A673 (cell line): ENCODE measurements at regions not wholly inside any gene's neighbourhood (a gene's known extent, or its start where the extent isn't known, plus 50 kb on each side); places are given as distances from the start of the nearest gene placed in this dataset.

Experiments used
- CTCF ChIP-seq: fragments of 300-800, 200-600 bp; sonication (generic); conservative IDR thresholded peaks from 2 replicates; pipeline ENCODE4 v1.5.1; 2017; ENCODE audit warnings: low read depth, mild to moderate bottlenecking, antibody characterized with exemption, low read length, moderate library complexity, mixed read lengths
- EZH2 ChIP-seq: fragments of 200-600 bp; sonication (generic); IDR thresholded peaks from 2 replicates; pipeline ENCODE4 v1.6.1; 2017; ENCODE audit warnings: borderline replicate concordance, low read depth, mild to moderate bottlenecking, mixed read lengths, antibody characterized with exemption, low read length; ENCODE audit not compliant: poor library complexity, severe bottlenecking

- TF ChIP-seq CTCF (no peak), EZH2 (no peak)
Observed at GRCh38 chr1:37394574-37395464, 79.6 kb upstream of the ZC3H12A start.
